ENCODE measurements at regions not wholly inside any gene's neighbourhood (a gene's known extent, or its start where the extent isn't known, plus 50 kb on each side); places are given as distances from the start of the nearest gene placed in this dataset.

DNA sequence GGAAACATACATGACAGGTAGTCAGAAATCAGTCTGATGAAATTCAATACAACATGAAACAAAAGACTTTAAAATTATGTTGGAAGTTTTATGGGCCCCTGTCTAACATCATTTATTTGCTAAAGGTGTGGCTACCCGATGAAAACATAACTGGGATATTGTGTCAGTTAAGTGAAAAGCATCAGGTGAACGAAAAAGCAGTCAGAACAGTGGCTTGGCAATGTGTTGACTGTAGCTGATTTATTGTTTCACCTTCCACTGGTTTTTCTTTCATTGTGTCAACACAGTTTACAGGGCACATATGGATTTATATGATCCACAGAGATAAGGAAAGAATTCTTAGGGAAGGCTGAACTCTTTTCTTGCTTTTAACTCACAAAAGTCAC, 429.6 kb upstream of the ZNF608 start:
- no peak for DNase-seq (ENCODE audit: low read depth)

DNA sequence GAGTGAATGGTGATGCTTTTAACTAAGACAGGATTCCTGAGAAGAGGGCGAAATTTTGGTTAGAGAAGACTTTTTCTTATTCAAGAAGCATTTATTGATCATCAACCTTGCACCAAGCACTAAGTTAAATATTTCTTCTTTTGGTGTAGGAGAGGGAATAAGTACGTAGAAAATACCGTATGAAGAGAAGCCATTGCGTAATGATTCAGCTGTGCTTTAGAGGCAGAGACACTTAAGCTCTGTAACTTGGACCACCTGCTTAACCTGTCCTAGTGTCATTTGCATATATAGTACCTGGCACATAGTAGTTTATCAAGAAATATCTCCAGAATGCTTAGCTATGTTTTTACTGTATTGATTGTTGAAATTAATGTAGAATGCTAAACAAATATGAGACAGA, 430.9 kb upstream of the ZNF608 start:
- DNase-seq (ENCODE audit: low read depth) = no peak

DNA sequence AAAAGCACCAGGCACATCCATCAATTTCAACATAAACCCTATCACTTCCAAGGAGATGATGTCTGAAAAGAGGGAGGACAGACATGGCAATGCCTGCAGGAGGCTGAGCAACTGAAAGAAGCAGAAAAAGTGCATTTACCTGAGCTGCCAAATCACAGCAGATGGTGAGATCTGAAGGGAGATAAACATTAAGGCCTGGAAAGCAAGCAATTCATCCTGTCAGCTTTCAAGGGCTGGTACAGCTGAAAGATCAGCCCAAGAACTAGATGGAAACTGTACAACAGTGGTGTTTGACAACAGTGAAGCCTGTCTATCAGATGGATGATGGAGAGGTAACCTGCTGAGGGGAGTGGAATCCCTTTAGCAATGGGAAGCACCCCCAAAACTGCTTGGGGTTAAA, 433.2 kb upstream of the ZNF608 start:
- DNase-seq (ENCODE audit: low read depth) = no peak

- peak; percentile 44 for DNase-seq (ENCODE audit: low read depth)
Measured at GRCh38 chr5:125180231-125180829, 433.9 kb upstream of the ZNF608 start.

- no peak for DNase-seq (ENCODE audit: low read depth)
Measured at GRCh38 chr5:125181159-125181558, 434.7 kb upstream of the ZNF608 start.

DNA sequence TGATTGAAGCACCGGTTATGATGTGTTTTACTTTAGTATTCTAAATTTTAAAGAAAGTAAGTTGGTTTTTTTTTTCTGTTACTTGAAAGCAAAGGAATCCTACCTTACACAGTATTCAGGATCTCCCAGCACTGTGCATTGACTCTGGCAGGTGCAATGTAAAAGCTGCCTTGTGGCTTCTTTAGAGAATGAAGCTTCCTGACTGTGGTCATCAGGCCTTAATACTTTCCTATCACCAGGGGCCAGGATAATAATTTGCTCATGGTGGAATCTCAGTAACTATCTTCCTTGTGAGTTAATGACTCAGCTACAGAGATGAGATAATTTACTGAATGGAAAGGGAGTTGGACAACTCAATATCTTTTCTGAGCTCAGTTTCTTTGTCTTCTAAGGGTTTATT, 435.5 kb upstream of the ZNF608 start:
- DNase-seq (ENCODE audit: low read depth) = no peak

DNA sequence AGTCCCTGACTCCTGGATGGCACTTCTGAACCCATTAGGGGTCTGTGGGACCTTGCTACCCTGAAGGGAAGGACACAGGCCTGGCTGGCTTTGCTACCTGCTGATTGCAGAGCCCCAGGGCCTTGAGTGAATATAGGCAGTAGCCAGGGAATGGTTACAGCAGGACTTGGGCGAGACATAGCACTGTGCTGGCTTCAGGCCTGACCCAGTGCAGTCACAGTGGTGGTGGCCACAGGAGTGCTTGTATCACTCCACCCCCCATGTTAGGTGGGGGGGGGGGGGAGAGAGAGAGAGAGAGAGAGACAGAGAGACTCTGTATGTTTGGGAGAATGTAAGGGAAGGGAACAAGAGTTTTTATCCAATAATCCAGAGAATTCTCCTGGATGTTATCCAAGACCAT, 439.3 kb upstream of the ZNF608 start:
- DNase-seq (ENCODE audit: low read depth) = no peak

DNA sequence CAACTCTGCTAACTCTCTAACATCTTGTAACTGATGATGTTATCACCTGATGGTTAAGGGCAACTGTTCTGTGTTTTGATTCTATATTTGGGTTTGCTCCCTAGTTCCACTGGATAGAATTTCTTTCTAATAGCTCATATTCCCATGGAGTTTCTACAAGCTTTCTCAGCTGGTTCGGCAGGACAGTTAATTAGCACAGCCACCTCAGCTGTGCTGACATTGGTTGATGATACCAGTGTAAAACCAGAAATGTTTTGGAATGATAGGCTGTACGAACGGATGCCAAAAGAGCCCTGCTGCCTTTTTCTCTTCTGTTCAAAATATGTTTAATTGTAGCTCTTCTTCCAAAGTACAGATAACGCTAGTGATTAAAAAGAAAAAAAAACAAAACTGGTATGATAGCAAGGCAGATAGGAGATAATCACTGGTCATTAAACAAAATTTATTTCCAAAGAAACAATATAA, 440.5 kb upstream of the ZNF608 start:
- DNase-seq (ENCODE audit: low read depth) = no peak

DNA sequence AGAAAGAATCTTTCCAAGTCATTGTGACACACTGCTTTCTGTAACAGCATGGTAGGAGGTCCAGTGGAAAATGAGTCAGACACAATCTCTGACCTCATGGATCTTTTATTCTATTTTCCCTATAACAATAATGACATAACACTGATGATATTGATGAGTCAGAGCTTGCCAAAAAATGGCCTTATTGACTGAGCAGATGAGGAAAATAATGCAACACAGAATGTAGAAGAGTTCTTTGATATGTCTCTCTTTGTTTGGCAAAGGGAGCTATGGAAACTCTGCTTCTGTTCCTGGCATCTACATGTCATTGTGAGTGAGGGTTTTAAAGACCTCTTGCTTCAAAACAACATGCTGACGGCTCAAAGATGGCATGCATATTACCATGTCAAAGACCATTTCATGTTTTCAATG, 443.1 kb upstream of the ZNF608 start:
- no peak for DNase-seq (ENCODE audit: low read depth)

- DNase-seq (ENCODE audit: low read depth) = no peak
Measured at GRCh38 chr5:125190232-125191087, 444.0 kb upstream of the ZNF608 start.

GRCh38 chr5:125194883-125195282, 448.4 kb upstream of the ZNF608 start:
- no peak for DNase-seq (ENCODE audit: low read depth)

DNA sequence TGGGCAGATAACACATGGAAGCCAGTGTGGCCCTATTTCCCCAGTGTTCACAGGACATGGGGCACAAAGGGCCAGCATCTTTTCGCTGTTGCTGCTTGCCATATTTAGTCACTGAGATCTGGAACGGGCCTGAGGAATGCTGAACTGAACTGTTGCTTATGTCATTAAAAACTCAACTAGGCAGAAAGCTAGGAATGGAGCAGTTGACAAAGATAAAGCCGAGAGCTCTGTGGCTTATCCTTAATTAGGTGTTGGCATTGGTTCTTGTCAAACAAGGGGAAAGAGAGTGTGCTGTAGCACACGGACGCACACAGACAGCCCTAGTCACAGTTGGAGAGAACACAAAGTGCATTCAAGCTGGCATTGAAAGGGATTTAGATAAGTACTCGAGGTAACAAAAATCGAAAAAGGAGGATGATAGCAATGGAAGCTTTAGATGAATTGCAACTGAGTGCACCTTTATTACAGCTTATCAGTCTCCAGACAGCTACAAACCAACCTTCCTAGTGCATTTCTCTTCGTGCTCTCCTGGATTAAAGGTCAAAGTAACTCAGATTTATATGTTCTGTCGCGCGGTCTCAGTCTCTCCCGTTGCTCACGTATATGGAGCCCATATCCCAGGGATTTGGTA, 450.2 kb upstream of the ZNF608 start:
- no peak for DNase-seq (ENCODE audit: low read depth)

DNA sequence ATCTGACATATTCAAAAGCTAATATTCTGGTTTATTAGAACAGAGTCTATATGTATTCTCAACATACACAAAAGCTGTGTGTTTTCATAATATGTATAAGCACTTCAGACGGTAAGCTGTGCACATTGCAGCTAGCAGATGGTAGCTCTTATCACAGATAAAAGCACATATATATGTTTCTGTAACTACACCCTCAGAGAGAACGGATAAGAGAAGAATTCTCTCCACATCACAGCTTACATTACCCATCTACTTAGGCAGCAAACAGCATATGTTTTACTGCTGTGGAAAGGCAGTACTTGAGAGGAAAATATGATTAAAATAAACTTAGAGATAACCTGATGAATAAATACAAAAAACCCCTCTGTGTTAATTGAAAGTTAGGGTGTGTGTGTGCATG, 450.9 kb upstream of the ZNF608 start:
- no peak for DNase-seq (ENCODE audit: low read depth)

- peak; percentile 61 for DNase-seq (ENCODE audit: low read depth)
Measured at GRCh38 chr5:125198270-125198974, 452.0 kb upstream of the ZNF608 start.

- no peak for DNase-seq (ENCODE audit: low read depth)
Measured at GRCh38 chr5:125199373-125199772, 452.9 kb upstream of the ZNF608 start.

GRCh38 chr5:125199968-125200865, 453.8 kb upstream of the ZNF608 start:
- DNase-seq (ENCODE audit: low read depth) = peak; percentile 15

GRCh38 chr5:125200866-125201373, 454.5 kb upstream of the ZNF608 start:
- DNase-seq (ENCODE audit: low read depth) = no peak

GRCh38 chr5:125201446-125202052, 455.1 kb upstream of the ZNF608 start:
- DNase-seq (ENCODE audit: low read depth) = no peak

GRCh38 chr5:125202353-125202752, 455.9 kb upstream of the ZNF608 start:
- no peak for DNase-seq (ENCODE audit: low read depth)

DNA sequence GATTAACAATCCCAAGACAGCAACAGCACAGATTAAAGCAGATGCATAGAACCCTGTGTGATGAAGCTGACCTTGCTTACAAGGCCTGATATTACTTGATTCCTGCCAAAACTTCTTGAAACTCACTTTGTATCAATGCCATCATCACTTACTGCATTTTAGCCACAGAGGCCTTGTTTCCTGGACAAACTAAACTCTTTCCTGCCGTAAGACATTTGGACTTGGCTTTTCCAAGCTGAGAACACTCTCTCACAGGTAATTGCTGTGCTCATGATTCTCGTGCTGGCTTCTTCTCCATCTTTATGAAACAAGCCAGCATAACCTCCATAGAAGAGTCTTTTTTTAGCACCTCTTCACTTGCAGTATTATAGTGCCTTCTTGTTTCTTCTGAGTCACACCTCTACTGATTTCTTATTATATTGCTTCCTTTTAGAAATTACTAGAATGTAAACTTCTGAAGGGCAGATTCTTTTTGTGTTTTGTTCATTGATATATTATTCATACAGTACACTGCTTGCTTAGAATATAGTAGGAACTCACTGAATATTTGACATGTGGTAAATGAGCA, 456.5 kb upstream of the ZNF608 start:
- no peak for DNase-seq (ENCODE audit: low read depth)

Data from amniotic epithelial cell (primary cell).